ENCODE measurements at regions not wholly inside any gene's neighbourhood (a gene's known extent, or its start where the extent isn't known, plus 50 kb on each side); places are given as distances from the start of the nearest gene placed in this dataset.
"Not testable (repeated sequence)": the region's sequence is repeated elsewhere in the genome, so short reads cannot be mapped to it uniquely, and the experiment has no call there.

DNA sequence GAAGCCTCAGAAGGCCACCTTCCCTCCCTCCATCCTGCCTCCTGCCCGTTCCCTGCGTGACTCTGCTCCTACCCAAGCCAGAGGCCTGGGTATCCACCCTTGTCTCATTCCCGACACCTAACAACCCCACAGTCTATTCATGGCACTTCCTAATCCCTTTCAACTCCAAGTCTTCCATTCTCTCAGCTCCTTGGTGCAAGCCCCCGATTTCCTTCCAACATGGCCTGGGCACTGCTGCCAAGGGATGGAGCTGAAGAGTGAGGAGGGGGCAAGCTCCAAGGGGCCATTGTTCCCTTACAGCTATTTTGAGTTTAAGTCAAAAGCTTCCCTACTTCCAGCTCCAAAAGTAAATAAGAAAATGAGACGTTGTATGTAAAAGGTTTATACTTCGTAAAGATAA is 84.8 kb upstream of the ASB18 start:
- no peak for DNase-seq

DNA sequence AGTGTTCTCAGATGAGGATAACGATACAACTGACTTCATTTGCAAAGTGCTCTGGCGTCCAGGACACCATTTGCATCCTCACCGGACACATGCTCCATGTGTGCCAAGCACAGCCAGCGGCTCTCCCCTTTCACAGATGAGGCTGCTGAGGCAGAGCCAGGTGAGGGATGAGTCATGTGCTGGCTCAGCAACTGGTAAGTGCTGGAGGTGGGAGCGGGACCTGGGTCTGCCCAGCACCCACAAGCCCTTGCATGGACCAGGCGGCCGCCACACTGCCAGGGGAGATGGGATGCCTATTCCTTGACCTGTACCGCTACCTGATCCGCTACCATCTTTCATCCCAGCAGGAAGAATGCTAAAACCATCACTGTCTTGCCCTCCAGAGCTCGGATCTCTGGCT is 86.2 kb upstream of the ASB18 start:
- no peak for DNase-seq

DNA sequence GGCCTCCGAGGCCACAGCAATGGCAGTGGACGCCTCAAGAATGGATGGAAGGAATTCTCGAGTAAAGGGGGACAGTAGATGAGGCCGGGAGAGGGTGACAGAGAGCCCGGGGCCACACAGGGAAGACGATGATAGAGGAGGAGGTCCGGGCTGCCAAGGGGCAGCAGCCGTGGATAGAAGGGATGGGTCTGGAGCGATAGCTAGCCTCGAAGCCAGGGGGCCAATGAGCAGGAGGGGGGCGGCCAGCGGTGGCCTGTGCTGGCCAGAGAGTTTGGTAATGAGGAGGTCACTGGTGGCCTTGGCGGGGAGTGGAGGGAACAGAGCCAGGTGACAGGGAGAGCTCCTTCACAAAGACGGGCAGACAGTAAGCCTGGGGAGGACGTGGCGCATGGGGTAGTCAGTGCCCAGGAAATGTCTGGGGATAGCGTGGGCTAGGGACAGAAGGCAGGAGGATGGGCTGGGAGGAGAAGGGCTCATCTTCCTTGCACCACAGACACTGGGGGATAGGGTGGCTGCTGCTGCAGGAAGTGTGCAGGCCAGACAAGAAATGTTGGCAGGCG is 87.8 kb upstream of the ASB18 start:
- DNase-seq, result no peak

DNA sequence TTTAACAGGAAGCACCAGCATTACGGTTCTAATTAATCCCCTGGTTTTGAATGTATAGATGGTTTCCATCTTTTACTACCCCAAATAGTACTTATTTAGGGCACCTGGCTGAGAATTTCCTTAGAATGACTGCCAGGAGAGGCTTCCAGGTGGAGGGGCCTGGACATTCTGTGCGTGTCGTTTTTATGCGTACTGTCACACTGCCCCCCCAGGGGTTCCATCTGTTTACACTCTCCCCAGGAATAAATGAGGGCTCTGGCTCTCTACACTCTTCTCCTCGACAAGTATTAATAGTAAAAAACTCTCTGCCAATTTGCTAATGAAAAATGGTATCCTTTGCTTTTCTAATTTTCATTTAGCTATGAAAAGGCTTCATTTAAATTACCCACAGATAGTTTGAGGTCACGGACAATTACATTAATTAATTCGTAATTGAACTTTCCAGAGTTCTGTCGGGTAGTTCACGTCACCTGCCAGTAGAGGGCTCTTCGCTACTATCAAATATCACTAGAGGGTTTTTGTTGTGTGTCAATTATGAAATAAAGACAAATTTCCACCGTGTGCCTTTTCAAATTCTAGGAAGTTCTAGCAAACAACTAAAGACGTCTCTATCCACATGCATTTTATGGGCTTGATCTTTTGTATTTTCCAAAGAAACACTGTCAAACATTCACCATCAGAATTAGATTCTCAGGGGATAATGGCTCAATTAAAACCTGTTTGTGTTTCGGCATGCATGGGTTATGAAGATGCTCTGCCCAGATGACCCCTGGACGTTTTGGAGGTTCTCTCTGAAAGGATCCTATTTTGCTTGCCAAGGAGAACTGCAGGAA is 88.8 kb upstream of the ASB18 start:
- peak; percentile 64 for DNase-seq

DNA sequence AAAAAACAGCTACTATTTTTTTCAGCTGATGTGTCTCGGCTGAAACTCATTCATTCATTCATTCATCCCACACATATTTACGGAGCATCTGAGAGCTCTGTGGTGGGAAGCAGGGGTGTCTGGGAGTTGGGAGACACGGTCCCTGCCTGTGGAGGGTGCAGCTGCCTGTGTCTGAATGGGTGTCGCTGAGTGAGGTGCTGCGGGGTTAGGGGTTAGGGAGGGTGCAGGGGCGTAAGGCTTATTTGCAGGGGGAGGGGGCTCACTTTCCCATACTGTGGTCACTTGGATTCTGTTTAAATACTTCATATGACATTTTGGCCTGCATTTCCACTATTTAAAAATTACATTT is 89.4 kb upstream of the ASB18 start:
- no peak for DNase-seq

GRCh38 chr2:236354056-236354940 is 90.1 kb upstream of the ASB18 start:
- no peak for DNase-seq

DNA sequence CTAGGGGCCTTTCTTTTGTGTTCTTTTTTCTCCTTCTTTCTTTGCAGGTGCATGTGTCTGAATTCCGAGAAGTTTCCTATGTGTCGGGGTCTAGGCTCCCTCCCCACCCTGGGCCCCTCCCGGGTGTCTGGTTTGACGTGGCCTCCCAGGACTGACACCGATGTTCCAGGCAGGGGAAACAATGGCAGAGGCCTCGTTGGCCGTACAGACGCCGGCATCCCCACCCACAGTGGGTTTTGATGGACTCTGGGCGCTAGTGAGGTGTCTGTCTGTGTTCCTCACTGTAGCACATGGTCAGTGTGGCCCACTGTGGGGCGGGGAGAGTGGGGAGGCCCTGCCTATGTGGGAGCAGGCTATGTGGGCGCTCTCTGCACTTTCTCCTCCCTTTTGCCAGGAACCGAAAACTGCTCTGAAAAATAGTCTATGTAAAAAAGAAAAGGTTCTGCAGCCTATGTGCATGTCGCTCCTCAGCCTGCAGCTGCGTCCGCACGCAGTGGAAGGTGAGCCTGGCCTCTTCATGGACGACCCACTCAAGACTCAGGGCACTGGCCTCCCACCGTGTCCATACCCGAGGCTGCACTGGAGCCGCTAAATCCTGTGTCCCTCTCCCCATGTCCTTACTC is 90.9 kb upstream of the ASB18 start:
- no peak for DNase-seq

- no peak for DNase-seq
Measured at GRCh38 chr2:236355911-236356310, 91.7 kb upstream of the ASB18 start.

DNA sequence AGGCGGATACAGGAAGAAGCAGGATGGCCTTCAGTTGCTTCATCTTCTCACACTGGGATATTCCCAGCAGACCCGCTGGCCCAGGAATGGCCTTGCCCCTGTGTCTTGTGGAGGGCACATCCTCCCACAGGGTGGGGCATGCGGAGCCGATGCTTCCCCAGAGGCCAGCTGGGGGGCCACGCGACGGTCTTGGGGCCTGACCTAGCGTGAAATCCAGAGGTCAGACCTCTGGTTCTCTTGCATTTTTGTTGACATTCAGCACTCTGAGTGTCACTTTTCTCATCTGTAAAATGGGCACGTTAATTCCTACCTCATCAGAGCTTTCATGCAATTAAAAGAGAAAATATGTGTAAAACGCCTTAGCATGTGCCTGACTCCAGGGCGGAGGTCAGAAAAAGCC is 92.1 kb upstream of the ASB18 start:
- DNase-seq, result not testable (repeated sequence)

DNA sequence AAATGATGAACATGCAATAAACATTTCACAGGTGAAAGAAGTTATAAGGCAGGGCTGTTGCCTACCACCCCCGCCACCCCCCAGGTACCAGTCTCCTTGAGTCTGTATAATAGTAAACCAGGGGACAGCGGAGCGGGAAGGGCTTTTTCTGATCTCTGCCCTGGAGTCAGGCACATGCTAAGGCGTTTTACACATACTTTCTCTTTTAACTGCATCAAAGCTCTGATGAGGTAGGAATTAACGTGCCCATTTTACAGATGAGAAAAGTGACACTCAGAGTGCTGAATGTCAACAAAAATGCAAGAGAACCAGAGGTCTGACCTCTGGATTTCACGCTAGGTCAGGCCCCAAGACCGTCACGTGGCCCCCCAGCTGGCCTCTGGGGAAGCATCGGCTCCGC is 94.3 kb upstream of the ASB18 start:
- not testable (repeated sequence) for DNase-seq

- no peak for DNase-seq
Measured at GRCh38 chr2:236359426-236360045, 95.3 kb upstream of the ASB18 start.

GRCh38 chr2:236360496-236360895 is 96.3 kb upstream of the ASB18 start:
- DNase-seq, result no peak

DNA sequence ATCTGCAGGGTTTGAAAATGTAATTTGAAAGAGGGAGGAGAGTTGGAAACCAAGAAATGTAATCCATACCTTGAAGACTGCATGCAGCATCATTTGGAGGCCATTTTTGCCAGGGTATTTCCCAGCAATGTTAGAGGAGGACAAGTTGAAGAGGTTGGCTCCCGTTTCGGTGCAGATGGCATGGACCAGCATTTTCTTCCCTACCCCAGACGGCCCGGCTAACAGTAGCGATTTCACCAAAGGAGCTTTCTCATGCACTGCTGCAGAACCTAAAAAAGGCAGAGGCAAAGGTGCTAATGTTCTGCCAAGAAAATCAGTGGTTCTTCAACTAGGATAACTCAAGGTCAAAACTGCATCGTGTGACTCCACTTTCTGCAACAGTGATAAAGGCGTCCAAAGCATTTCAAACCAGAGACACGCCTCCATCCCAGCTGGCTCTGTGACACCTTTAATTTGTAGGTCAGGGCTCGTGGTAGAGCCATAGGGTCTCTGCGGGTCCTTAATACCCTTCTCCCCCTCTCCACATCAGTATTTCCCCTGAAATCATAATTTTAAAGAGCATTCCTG is 99.6 kb upstream of the ASB18 start:
- DNase-seq, result no peak

GRCh38 chr2:236365258-236366048 is 101.2 kb upstream of the ASB18 start:
- no peak for DNase-seq

- DNase-seq, result no peak
Measured at GRCh38 chr2:236366049-236366387, 101.8 kb upstream of the ASB18 start.

DNA sequence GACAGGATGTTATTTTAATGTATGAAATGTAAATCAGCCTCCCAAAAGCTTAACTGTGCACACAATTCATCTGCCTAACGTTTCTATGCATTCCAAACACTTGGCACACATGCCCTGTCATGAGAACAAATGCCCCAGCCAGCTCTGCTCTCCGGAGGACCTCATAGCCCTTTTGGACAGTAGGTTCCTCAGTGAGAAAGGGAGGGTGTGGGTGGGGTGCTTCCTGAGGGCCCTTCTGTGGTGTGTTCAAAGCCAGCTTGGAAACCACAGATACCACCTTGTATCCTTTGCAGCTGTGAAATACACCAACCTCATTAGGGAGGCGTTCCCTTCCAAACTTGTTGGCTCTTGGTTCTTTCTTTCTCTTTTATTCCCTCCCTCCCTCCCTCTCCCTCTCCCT is 102.2 kb upstream of the ASB18 start:
- DNase-seq, result no peak

GRCh38 chr2:236367506-236368289 is 103.5 kb upstream of the ASB18 start:
- no peak for DNase-seq

DNA sequence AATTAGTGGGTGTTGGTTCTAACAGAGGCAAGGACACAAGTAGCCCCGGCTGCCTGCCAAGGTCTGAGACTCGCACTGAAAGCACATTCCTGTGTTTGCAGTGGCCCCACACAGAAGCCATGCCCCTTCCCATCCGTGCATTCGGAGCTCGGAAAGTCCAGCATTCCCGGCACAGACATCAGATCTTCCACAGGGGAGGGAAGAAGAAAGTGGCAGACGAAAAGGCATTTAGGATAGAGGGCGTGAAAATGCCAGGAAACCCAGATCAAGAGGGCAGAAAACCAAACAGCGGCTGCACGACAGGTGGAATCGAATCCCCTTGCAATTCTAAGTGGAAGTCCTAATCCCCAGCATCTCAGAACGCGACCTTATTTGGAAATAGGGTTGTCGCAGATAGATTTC is 105.5 kb upstream of the ASB18 start:
- peak; percentile 6 for DNase-seq

GRCh38 chr2:236370847-236371409 is 106.7 kb upstream of the ASB18 start:
- no peak for DNase-seq

GRCh38 chr2:236375973-236376476 is 111.8 kb upstream of the ASB18 start:
- DNase-seq, result no peak
